SK-N-SH (cell line): ENCODE measurements at regions not wholly inside any gene's neighbourhood (a gene's known extent, or its start where the extent isn't known, plus 50 kb on each side); places are given as distances from the start of the nearest gene placed in this dataset.

Source experiments
- CTCF ChIA-PET: fragments of 300-600, 350-600 bp; formaldehyde crosslinking; extraction: SDS; loops from one replicate; lab custom pipeline; 2021; lab: Yijun Ruan, JAX
- POLR2A ChIA-PET: fragments of 350-600 bp; sonication (Branson Sonifier 250); formaldehyde crosslinking; extraction: SDS; loops from one replicate; lab custom pipeline; 2020; ENCODE audit warnings: antibody characterized with exemption, inconsistent platforms; lab: Yijun Ruan, JAX
- DNase-seq: peaks from one replicate; pipeline ENCODE4 v3.0.0; 2012
- H2AFZ ChIP-seq: fragments of 200-600 bp; sonication (generic); 2 replicates; pipeline ENCODE4 v1.8.1; 2016; ENCODE audit warnings: antibody characterized with exemption, mild to moderate bottlenecking, low read depth
- H3F3A ChIP-seq: fragments of 200-600 bp; sonication (generic); replicated peaks from 2 replicates; pipeline ENCODE3; 2016; ENCODE audit warnings: antibody characterized with exemption, mild to moderate bottlenecking; ENCODE audit not compliant: insufficient read depth
- H3K27ac ChIP-seq, 2 experiments: fragments of 200-500 bp in 1 of 2; fragments of 200-600 bp in 1 of 2; sonication (Bioruptor generic) in 1 of 2; sonication (generic), shearing (Covaris generic) in 1 of 2; 2 replicates each; pipeline versions ENCODE4 v1.5.1 to v1.6.1; 2014 to 2016; ENCODE audit warnings: low read depth in 2 of 2, inconsistent platforms in 1 of 2, low read length in 1 of 2, mild to moderate bottlenecking in 1 of 2, mixed read lengths in 1 of 2
- H3K27me3 ChIP-seq: fragments of 200-600 bp; sonication (generic), shearing (Covaris generic); 2 replicates; pipeline ENCODE4 v1.6.1; 2016; ENCODE audit warnings: mixed run types; ENCODE audit not compliant: insufficient read depth
- H3K36me3 ChIP-seq, 2 experiments: fragments of 200-500 bp in 1 of 2; fragments of 200-600 bp in 1 of 2; sonication (Bioruptor generic) in 1 of 2; sonication (generic) in 1 of 2; replicated peaks in 1 of 2; 2 replicates each; pipeline versions ENCODE3 to v1.5.1; 2014 to 2016; ENCODE audit warnings: low read length in 1 of 2, mild to moderate bottlenecking in 1 of 2; ENCODE audit not compliant: insufficient read depth in 2 of 2, control insufficient read depth in 1 of 2
- H3K4me1 ChIP-seq, 2 experiments: fragments of 200-500 bp in 1 of 2; fragments of 200-600 bp in 1 of 2; sonication (Bioruptor generic) in 1 of 2; sonication (generic), shearing (Covaris generic) in 1 of 2; 2 replicates each; pipeline versions ENCODE4 v1.5.1 to v1.6.1; 2014 to 2016; ENCODE audit warnings: low read depth in 1 of 2, low read length in 1 of 2, mixed run types in 1 of 2; ENCODE audit not compliant: insufficient read depth in 2 of 2, control insufficient read depth in 1 of 2
- H3K4me2 ChIP-seq: fragments of 200-600 bp; sonication (generic), shearing (Covaris generic); 2 replicates; pipeline ENCODE4 v1.6.1; 2017; ENCODE audit warnings: mixed run types
- H3K4me3 ChIP-seq, 2 experiments: fragments of 200-500 bp in 1 of 2; fragments of 200-600 bp in 1 of 2; sonication (Bioruptor generic) in 1 of 2; sonication (generic), shearing (Covaris generic) in 1 of 2; 2 replicates each; pipeline versions ENCODE4 v1.5.1 to v1.8.1; 2014 to 2016; ENCODE audit warnings: low read depth in 2 of 2, inconsistent platforms in 1 of 2, low read length in 1 of 2, mild to moderate bottlenecking in 1 of 2, mixed read lengths in 1 of 2, moderate library complexity in 1 of 2
- H3K79me2 ChIP-seq: fragments of 200-600 bp; sonication (generic); 2 replicates; pipeline ENCODE4 v1.8.1; 2017; ENCODE audit warnings: mild to moderate bottlenecking; ENCODE audit not compliant: insufficient read depth
- H3K9ac ChIP-seq: fragments of 200-600 bp; sonication (generic); 2 replicates; pipeline ENCODE4 v1.6.1; 2017; ENCODE audit warnings: mixed run types
- H3K9me2 ChIP-seq: fragments of 200-600 bp; sonication (generic); 2 replicates; pipeline ENCODE4 v1.6.1; 2017; ENCODE audit warnings: mixed run types
- H3K9me3 ChIP-seq: fragments of 200-600 bp; sonication (generic); 2 replicates; pipeline ENCODE4 v1.6.1; 2017; ENCODE audit warnings: mixed run types, mild to moderate bottlenecking, moderate library complexity
- H4K20me1 ChIP-seq: fragments of 200-600 bp; sonication (generic); 2 replicates; pipeline ENCODE4 v1.6.1; 2017; ENCODE audit warnings: mild to moderate bottlenecking, mixed run types; ENCODE audit not compliant: insufficient read depth
- CHD2 ChIP-seq: fragments of 150-350 bp; IDR thresholded peaks from 2 replicates; pipeline ENCODE4 v1.6.1; 2018; ENCODE audit warnings: low read length; ENCODE audit not compliant: partially characterized antibody
- CTCF ChIP-seq: fragments of 200-600 bp; sonication (generic); IDR thresholded peaks from 2 replicates; pipeline ENCODE4 v1.6.1; 2017; ENCODE audit warnings: antibody characterized with exemption, mild to moderate bottlenecking, moderate library complexity
- ELF1 ChIP-seq: IDR thresholded peaks from 2 replicates; pipeline ENCODE4 v1.4.0; 2012
- EP300 ChIP-seq, 2 experiments: IDR thresholded peaks; 2 replicates each; pipeline versions ENCODE4 v1.4.0 to v1.6.1; 2012; ENCODE audit warnings: borderline replicate concordance in 1 of 2, low read depth in 1 of 2, low read length in 1 of 2
- EZH2phosphoT487 ChIP-seq: fragments of 200-600 bp; sonication (generic); IDR thresholded peaks from 2 replicates; pipeline ENCODE4 v1.6.1; 2017; ENCODE audit warnings: low read depth, mixed run types, mild to moderate bottlenecking, antibody characterized with exemption, moderate library complexity, borderline replicate concordance
- FOSL2 ChIP-seq: IDR thresholded peaks from 2 replicates; pipeline ENCODE4 v1.4.0; 2012; ENCODE audit warnings: low read depth, mild to moderate bottlenecking, moderate library complexity, borderline replicate concordance
- FOXJ3 ChIP-seq: sonication (generic); formaldehyde crosslinking; IDR thresholded peaks from 2 replicates; pipeline ENCODE4 v1.5.1; 2020; ENCODE audit warnings: mild to moderate bottlenecking, missing genetic modification reagents
- FOXM1 ChIP-seq: IDR thresholded peaks from 2 replicates; pipeline ENCODE4 v1.4.0; 2012; ENCODE audit warnings: low read depth, mild to moderate bottlenecking
- GABPA ChIP-seq: IDR thresholded peaks from 2 replicates; pipeline ENCODE4 v1.4.0; 2012; ENCODE audit warnings: low read depth, mild to moderate bottlenecking
- IRF3 ChIP-seq: fragments of 150-350 bp; IDR thresholded peaks from 2 replicates; pipeline ENCODE4 v1.6.1; 2016; ENCODE audit warnings: mild to moderate bottlenecking, low read depth, low read length
- MAX ChIP-seq: IDR thresholded peaks from 2 replicates; pipeline ENCODE4 v1.4.0; 2012; ENCODE audit warnings: low read depth
- NRF1 ChIP-seq: IDR thresholded peaks from 2 replicates; pipeline ENCODE4 v1.6.1; 2012; ENCODE audit warnings: low read depth, mild to moderate bottlenecking, low read length
- PBX3 ChIP-seq: IDR thresholded peaks from 2 replicates; pipeline ENCODE4; 2012
- RAD21 ChIP-seq: IDR thresholded peaks from 2 replicates; pipeline ENCODE4 v1.6.1; 2012; ENCODE audit warnings: mild to moderate bottlenecking, low read length
- RXRA ChIP-seq: IDR thresholded peaks from 2 replicates; pipeline ENCODE4 v1.4.0; 2012; ENCODE audit warnings: low read depth, mild to moderate bottlenecking, borderline replicate concordance
- YY1 ChIP-seq: IDR thresholded peaks from 2 replicates; pipeline ENCODE4 v1.4.0; 2012; ENCODE audit warnings: low read depth, mild to moderate bottlenecking
- WGBS: methylation state at CpG from one replicate; pipeline ENCODE4 v1.1.6; 2017; ENCODE audit warnings: low lambda C conversion rate; 5-methylcytosine and 5-hydroxymethylcytosine counted together

- TF ChIP-seq ELF1 (no peak), RXRA (no peak), FOXJ3 (CRISPR knock-in tag) (no peak)
- TF ChIP-seq, all 33 proteins: peak for 0
These were observed 242.7 kb downstream of the PPP1R2C start (continued) for GRCh38 chrX:42535233-42535632.

- Histone ChIP-seq H3K9me2 (no peaks in the 10 kb centered on the region), H3K9ac (no peak overlapping the region), H2AFZ (no peak overlapping the region), H3K4me2 (no peak overlapping the region), H4K20me1 (no peaks in the 10 kb centered on the region)
- DNase-seq: no peak
- 0% methylated on average over 2 of the region's 2 CpGs for WGBS
- TF ChIP-seq YY1 (no peak), CTCF (no peak), PBX3 (no peak), FOXM1 (no peak), CHD2 (no peak), RXRA (no peak), FOSL2 (no peak), MAX (no peak), EZH2phosphoT487 (no peak), IRF3 (no peak), GABPA (no peak), EP300 (IDR thresholded peaks at IDR 0.05; ENCODE audit: borderline replicate concordance in 1 of 2, low read depth in 1 of 2, low read length in 1 of 2) (no peak), RAD21 (no peak), NRF1 (no peak)
- TF ChIP-seq, all 33 proteins: peak for 0
- Histone ChIP-seq H3K27ac (no peak overlapping the region), H3K27me3 (no peaks in the 10 kb centered on the region), H3K4me3 (no peak overlapping the region), H3F3A (no peaks in the 10 kb centered on the region), H3K9me3 (no peaks in the 10 kb centered on the region), H3K36me3 (no peaks in the 10 kb centered on the region), H3K79me2 (no peaks in the 10 kb centered on the region), H3K4me1 (no peaks in the 10 kb centered on the region)
- POLR2A ChIA-PET: no interaction called here
- CTCF ChIA-PET: no interaction called here
These were observed 244.2 kb downstream of the PPP1R2C start for GRCh38 chrX:42533761-42534160.
